GDM1 (cell line): ENCODE measurements at regions not wholly inside any gene's neighbourhood (a gene's known extent, or its start where the extent isn't known, plus 50 kb on each side); places are given as distances from the start of the nearest gene placed in this dataset.

Experiments used
- DNase-seq: peaks from one replicate; lab custom pipeline; 2025; lab: John Stamatoyannopoulos, UW

GRCh38 chrX:44042116-44042515 lies 68.9 kb upstream of the NDP start:
- no peak for DNase-seq

- no peak for DNase-seq
Measured at GRCh38 chrX:44040406-44040805, 67.2 kb upstream of the NDP start.

- no peak for DNase-seq
Measured at GRCh38 chrX:44039556-44039955, 66.4 kb upstream of the NDP start.

- no peak for DNase-seq
Measured at GRCh38 chrX:44036336-44036735, 63.1 kb upstream of the NDP start.

DNA sequence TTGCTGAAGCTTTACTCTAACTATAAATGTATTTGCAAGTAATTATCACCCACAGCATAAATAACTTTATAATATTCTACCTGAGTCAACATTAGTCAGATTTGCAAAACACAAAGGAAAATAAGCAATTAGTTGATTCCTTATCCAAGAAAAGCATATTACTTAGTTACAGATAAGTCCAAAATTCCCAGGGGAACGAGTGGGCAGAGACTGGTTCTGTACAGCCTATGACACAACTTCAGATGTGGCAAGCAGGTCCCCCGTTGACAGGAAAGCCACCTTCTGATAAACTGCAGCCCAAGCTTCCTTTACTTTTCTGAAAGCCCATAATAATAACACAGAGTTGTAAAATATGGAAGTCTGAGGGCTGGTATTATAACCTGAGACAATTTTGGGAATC lies 62.4 kb upstream of the NDP start:
- no peak for DNase-seq

GRCh38 chrX:44032479-44032878 lies 59.3 kb upstream of the NDP start:
- DNase-seq, result no peak

DNA sequence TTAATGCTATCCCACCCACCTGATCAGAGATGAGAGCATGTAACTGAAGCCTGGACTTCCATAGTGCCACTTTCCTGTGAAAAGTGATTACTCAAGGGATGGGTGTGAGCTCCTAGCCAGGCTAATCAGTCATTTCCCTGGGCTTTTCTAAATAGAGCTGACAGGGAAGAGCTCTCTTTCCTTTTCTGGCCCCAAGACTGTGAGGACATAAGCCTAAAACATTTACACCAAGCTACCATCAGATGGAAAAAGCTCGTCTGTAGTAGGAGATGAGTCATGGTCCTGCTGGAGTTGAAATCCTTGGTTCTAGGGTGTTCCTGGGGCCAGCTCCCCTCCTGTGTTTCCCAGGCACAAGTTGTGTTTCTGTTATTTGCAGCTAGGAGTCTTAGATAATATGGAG lies 52.4 kb upstream of the NDP start:
- no peak for DNase-seq
